ENCODE measurements at regions not wholly inside any gene's neighbourhood (a gene's known extent, or its start where the extent isn't known, plus 50 kb on each side); places are given as distances from the start of the nearest gene placed in this dataset.

DNA sequence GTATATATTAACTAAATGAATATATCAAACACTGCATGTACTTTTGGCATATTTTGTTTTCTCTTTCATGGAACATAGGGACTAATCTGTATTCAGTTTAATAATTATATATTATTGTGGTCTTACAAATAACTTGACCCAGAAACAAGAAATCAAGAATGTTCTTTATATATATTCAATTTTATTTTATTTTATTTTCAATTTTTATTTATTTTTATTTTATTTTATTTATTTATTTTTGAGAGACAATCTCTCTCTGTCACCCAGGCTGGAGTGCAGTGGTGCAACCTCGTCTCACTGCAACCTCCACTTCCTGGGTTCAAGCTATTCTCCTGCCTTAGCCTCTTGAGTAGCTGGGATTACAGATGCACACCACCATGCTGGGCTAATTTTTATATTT, 258.4 kb upstream of the MYO3A start:
- Histone ChIP-seq H2AFZ (ENCODE audit: low read length) (no peak overlapping the region), H3K9me2 (ENCODE audit: insufficient read depth, low read length) (no peaks in the 10 kb centered on the region), H3K27ac (ENCODE audit: low read depth, low read length, poor library complexity, severe bottlenecking) (no peak overlapping the region), H3K4me1 (ENCODE audit: insufficient read depth, low read length, poor library complexity, severe bottlenecking) (no peaks in the 10 kb centered on the region), H3K4me3 (ENCODE audit: low read depth, low read length, poor library complexity, severe bottlenecking) (no peak overlapping the region), H3K4me2 (ENCODE audit: low read length) (no peak overlapping the region), H3K9me3 (ENCODE audit: low read length) (no peaks in the 10 kb centered on the region), H4K20me1 (ENCODE audit: insufficient read depth, low read length) (no peaks in the 10 kb centered on the region), H3K79me2 (ENCODE audit: insufficient read depth, low read depth, low read length) (no peaks in the 10 kb centered on the region), H3K36me3 (ENCODE audit: insufficient read depth, low read length) (no peaks in the 10 kb centered on the region)
- DNase-seq (ENCODE audit: low spot score): no peak
- intact Hi-C loops (cut with micrococcal nuclease; ENCODE audit: unreplicated experiment): no loop called here
- ChIA-PET POLR2A (no interaction called here), CTCF (ENCODE audit: unreplicated experiment) (no interaction called here)
- no peak for TF ChIP-seq EZH2phosphoT487 (IDR thresholded peaks at IDR 0.05; ENCODE audit: borderline replicate concordance, low read depth, low read length)
- TF ChIP-seq, protein P1, sequence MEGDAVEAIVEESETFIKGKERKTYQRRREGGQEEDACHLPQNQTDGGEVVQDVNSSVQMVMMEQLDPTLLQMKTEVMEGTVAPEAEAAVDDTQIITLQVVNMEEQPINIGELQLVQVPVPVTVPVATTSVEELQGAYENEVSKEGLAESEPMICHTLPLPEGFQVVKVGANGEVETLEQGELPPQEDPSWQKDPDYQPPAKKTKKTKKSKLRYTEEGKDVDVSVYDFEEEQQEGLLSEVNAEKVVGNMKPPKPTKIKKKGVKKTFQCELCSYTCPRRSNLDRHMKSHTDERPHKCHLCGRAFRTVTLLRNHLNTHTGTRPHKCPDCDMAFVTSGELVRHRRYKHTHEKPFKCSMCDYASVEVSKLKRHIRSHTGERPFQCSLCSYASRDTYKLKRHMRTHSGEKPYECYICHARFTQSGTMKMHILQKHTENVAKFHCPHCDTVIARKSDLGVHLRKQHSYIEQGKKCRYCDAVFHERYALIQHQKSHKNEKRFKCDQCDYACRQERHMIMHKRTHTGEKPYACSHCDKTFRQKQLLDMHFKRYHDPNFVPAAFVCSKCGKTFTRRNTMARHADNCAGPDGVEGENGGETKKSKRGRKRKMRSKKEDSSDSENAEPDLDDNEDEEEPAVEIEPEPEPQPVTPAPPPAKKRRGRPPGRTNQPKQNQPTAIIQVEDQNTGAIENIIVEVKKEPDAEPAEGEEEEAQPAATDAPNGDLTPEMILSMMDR (conservative IDR thresholded peaks at IDR 0.05; ENCODE audit: low read length): no peak
- BruUV-seq (replicated peaks): no TSS peak

DNA sequence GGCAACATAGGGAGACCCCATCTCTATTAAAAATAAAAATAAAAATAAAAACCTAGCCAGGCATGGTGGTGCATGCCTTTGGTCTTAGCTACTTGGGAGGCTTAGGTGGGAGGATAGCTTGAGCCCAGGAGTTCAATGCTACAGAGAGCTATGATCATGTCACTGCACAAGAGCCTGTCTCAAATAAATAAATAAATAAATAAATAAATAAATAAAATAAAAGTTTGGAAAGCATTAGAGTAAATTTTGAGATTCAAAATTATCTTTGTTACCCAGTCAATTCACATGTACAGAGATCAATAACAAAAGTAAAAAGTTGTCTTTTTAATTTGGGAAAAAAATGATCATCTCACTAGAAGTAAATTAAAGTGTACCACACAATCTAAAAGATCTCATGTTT, 255.8 kb upstream of the MYO3A start:
- H3K4me2 ChIP-seq (ENCODE audit: low read length): no peak overlapping the region
- BruUV-seq (replicated peaks): no TSS peak
- H3K4me1 ChIP-seq (ENCODE audit: insufficient read depth, low read length, poor library complexity, severe bottlenecking): no peaks in the 10 kb centered on the region
- DNase-seq (ENCODE audit: low spot score): no peak
- H3K4me3 ChIP-seq (ENCODE audit: low read depth, low read length, poor library complexity, severe bottlenecking): no peak overlapping the region
- no peaks in the 10 kb centered on the region for H3K79me2 ChIP-seq (ENCODE audit: insufficient read depth, low read depth, low read length)
- no peaks in the 10 kb centered on the region for H3K9me2 ChIP-seq (ENCODE audit: insufficient read depth, low read length)
- no peaks in the 10 kb centered on the region for H4K20me1 ChIP-seq (ENCODE audit: insufficient read depth, low read length)
- H3K9me3 ChIP-seq (ENCODE audit: low read length): no peaks in the 10 kb centered on the region
- intact Hi-C loops (cut with micrococcal nuclease; ENCODE audit: unreplicated experiment): no loop called here
- no peak overlapping the region for H2AFZ ChIP-seq (ENCODE audit: low read length)
- CTCF ChIA-PET (ENCODE audit: unreplicated experiment): no interaction called here
- H3K27ac ChIP-seq (ENCODE audit: low read depth, low read length, poor library complexity, severe bottlenecking): no peak overlapping the region
- TF ChIP-seq EZH2phosphoT487 (IDR thresholded peaks at IDR 0.05; ENCODE audit: borderline replicate concordance, low read depth, low read length): no peak
- TF ChIP-seq, protein P1 (conservative IDR thresholded peaks at IDR 0.05; ENCODE audit: low read length): no peak
- no peaks in the 10 kb centered on the region for H3K36me3 ChIP-seq (ENCODE audit: insufficient read depth, low read length)
- POLR2A ChIA-PET: interaction anchor here (0.8 kb wide), 1 partner anchor 9 kb away, joined by 4 read pairs; no protein-coding TSS in a partner anchor

DNA sequence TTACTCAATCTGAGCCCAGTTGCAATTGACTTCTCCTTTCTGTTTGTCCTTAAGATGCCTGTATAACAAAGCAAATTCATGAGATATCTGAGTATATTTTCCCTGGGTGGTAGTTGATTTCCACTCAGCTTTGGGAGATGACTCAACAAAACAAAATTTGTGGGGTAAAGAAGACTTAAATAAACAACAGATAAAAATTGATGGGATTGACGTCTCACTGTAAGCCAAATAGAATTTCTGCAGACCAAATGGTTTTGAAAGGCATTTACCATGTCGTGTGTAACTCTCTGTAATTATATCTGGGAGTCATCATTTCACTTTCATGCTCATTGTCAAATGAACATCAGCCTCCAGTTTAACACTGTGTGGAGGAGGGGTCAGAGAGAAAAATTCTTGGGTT, 255.4 kb upstream of the MYO3A start:
- no peak for DNase-seq (ENCODE audit: low spot score)
- Histone ChIP-seq H3K4me1 (ENCODE audit: insufficient read depth, low read length, poor library complexity, severe bottlenecking) (no peaks in the 10 kb centered on the region), H4K20me1 (ENCODE audit: insufficient read depth, low read length) (no peaks in the 10 kb centered on the region), H3K27ac (ENCODE audit: low read depth, low read length, poor library complexity, severe bottlenecking) (no peak overlapping the region), H2AFZ (ENCODE audit: low read length) (no peak overlapping the region), H3K79me2 (ENCODE audit: insufficient read depth, low read depth, low read length) (no peaks in the 10 kb centered on the region), H3K36me3 (ENCODE audit: insufficient read depth, low read length) (no peaks in the 10 kb centered on the region), H3K4me2 (ENCODE audit: low read length) (no peak overlapping the region), H3K9me3 (ENCODE audit: low read length) (no peaks in the 10 kb centered on the region), H3K4me3 (ENCODE audit: low read depth, low read length, poor library complexity, severe bottlenecking) (no peak overlapping the region), H3K9me2 (ENCODE audit: insufficient read depth, low read length) (no peaks in the 10 kb centered on the region)
- intact Hi-C loops (cut with micrococcal nuclease; ENCODE audit: unreplicated experiment): no loop called here
- ChIA-PET POLR2A (interaction anchor here (0.8 kb wide), 1 partner anchor 10 kb away, joined by 4 read pairs; no protein-coding TSS in a partner anchor), CTCF (ENCODE audit: unreplicated experiment) (no interaction called here)
- no TSS peak for BruUV-seq (replicated peaks)
- no peak for TF ChIP-seq EZH2phosphoT487 (IDR thresholded peaks at IDR 0.05; ENCODE audit: borderline replicate concordance, low read depth, low read length)
- TF ChIP-seq, protein P1 (conservative IDR thresholded peaks at IDR 0.05; ENCODE audit: low read length): no peak

All from OCI-LY7 (cell line).